HG03039 (cell line): ENCODE measurements at regions not wholly inside any gene's neighbourhood (a gene's known extent, or its start where the extent isn't known, plus 50 kb on each side); places are given as distances from the start of the nearest gene placed in this dataset.
A peak's percentile ranks its signal among the peaks of the same experiment; 100 is the strongest.

Experiments
- ATAC-seq: cut with Tn5 transposase; IDR thresholded peaks from one replicate; pipeline ENCODE4 v1.9.1; 2021; ENCODE audit warnings: mild to moderate bottlenecking, moderate library complexity; ENCODE audit not compliant: unreplicated experiment

DNA sequence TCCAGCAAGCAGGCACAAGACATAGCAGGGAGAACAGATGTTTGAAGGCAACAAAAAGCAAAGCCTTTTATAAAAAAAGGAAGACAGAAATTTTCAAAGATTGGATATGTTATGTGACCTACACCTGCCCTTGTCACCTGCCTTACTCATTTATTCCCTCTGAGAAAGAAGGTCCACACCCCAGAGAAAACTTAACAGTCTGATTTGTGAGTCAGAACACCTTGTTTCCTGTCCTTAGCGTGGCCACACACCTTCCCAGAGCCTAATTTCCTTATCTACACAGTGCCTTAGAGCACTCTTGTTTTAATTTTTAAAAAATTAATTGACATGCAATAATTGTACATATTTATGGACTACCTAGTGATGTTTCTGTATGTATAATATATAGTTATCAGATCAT is 419.0 kb upstream of the DAB2 start:
- ATAC-seq: no peak

DNA sequence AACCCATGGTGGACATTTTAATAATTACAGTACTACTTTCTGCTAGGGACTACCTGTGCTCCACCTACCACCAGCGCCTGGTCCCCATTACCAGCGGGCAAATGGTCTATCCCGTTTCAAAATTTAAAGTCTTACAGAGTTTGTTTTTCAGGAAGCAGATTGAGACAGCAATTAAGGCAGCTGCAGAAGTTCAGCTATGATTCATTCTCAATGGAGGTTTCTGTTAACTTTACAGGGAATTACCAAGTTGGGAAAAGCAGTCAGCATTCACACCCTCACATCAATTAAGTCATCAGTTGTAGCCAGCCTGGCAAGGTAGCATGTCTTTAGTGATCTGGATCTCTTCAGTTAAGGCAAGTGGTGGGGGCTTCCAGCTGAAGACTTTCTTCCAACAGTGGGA is 410.6 kb upstream of the DAB2 start:
- no peak for ATAC-seq

DNA sequence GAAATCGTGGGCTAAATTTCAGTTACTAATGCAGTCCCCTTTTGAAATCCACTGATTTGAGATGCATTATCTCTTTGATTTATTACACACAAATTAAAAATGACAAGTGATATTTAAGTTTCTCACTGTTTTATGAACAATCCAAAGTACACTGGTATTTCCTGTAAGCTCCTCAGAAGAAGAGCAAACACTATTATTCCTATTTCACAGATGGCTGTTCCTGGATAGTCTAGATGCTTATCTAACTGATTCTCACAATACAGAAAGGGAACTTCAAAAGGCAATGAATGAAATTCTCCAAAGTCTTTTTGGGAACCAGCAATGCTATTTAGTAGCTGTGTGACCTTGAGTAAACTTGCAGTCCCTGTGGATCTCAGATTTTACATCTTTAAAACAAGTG is 404.7 kb upstream of the DAB2 start:
- ATAC-seq: no peak

GRCh38 chr5:39826051-39826450 is 401.3 kb upstream of the DAB2 start:
- no peak for ATAC-seq

DNA sequence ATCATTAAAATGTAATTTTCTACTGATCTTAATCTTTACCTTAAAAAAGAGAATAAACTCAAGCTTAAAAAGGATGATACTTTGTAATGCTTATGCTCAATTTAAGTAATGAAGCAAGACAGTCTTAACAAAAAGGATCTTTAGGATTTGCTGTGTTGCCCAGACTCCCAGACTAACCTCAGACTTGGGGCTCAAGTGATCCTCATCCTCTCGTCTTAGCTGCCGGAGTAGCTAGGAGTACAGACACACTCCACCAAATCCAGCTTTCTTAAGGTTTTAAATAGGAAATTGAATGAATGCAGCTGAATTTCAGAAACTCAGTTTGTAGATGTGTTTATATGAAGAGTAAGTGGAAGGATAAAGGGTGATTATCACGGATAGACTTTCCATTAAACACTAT is 400.5 kb upstream of the DAB2 start:
- no peak for ATAC-seq

GRCh38 chr5:39822020-39822419 is 397.2 kb upstream of the DAB2 start:
- ATAC-seq: no peak

- no peak for ATAC-seq
Observed at GRCh38 chr5:39816866-39817265, 392.1 kb upstream of the DAB2 start.

DNA sequence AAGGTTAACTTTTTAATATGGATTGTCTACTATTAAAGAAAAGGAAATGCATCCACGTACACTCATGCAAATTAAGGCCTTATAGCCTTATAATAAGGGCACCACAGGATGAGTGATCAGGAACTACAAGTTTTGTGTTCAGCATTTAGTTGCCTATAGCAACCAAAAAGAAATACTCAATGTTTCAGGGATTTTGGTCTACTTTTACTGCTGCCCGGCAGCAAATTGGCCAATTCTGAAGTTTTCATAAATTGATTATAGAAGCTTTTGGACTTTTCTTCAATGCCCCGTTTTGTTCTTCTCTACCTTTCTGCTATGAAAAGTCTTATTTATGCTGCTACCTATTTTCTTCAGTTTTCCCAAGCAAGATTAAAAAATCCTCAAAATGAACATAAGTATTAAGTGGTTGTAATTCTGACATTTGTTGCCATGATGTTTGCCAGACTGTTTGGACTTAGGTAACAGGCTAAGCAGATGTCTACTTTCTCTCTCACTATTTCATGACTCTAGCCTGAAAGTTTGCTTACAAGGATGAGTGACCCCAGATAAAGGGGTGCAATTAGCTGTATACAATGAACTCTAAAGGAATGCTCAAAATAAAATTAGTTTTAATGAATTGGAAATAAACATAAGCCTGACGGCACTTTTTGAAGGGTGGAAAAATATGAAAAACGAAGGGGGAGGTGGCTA is 391.5 kb upstream of the DAB2 start:
- ATAC-seq: no peak

DNA sequence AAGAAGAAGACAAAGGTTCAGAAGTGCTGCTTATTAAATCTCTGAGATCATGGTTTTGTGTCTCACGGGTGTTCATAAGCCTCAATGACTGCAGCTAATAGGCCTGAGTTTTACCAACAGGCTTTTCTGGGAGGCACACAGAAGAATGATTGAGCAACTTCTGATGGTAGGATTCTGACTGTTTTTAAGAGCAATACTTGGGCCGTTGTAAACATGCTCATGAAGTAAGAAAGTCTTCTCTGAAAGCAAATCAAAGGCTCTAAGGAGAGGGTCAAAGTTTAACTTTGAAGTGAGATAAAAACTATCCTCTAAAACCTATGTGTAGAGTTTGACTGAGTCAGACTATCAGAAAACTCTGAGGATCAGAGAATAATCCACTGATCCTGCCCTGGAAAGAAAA is 390.9 kb upstream of the DAB2 start:
- ATAC-seq: no peak

GRCh38 chr5:39811381-39811780 is 386.6 kb upstream of the DAB2 start:
- no peak for ATAC-seq

- ATAC-seq: no peak
Observed at GRCh38 chr5:39808656-39809055, 383.9 kb upstream of the DAB2 start.

- ATAC-seq: no peak
Observed at GRCh38 chr5:39801306-39801705, 376.5 kb upstream of the DAB2 start.

DNA sequence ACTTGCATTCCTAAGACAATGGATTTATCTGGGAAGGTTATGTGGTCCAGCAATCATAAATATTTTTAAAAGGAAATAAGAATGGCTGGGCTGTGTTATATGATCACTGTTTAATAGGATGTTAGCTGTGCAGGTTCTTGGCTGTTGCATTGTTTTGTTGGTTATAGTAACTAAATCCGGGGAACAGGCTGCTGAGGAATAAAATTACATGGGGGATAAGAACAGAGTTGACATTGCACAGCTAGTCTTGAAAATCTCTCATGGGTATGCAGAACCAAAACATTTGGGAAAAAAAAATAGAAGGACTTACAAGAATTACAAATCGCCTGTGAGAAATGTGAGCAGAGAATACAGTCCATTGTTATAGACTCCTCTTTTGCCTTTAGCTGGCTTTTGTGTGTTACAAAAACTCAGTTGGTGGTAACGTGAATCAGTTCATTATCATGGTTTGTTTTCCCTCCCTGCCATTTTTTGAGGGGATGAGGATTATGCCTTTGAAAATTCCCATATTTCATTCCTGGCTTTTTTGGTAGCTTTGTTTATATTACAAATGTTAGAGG is 375.3 kb upstream of the DAB2 start:
- ATAC-seq: no peak

- no peak for ATAC-seq
Observed at GRCh38 chr5:39799242-39799641, 374.5 kb upstream of the DAB2 start.

DNA sequence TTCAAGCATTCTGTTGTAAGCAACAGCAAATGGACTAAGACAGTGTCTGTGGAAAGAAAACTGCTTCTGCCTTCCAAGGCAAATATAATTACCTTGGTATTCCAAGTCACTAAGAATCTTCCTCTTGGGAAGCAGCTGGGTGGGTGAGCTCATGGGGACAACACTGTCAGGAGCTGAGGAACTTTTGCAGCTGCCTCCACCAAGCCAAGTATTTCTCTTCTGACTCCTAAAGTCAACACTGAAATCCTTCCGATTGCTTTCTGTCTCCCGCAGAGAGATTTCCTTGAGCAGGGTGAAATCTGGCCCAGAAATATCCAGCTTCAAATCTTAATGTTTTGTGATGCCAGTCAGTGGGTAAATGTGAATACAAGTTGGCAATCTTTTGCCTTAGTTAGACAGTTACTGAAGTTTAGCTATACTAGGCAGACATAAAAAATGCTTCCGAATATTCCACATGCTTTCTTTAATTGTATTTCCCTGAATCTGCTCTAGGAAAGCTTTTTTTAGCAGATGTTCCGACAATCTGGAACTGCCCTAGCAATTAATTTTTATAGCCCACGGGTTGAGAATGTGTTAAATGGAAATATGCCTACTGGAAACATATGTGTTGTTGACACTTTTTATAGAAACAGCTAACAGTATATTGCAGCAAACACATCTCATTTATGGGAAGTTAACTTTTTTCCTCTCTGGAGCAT is 369.9 kb upstream of the DAB2 start:
- no peak for ATAC-seq

- no peak for ATAC-seq
Observed at GRCh38 chr5:39785410-39785809, 360.6 kb upstream of the DAB2 start.

DNA sequence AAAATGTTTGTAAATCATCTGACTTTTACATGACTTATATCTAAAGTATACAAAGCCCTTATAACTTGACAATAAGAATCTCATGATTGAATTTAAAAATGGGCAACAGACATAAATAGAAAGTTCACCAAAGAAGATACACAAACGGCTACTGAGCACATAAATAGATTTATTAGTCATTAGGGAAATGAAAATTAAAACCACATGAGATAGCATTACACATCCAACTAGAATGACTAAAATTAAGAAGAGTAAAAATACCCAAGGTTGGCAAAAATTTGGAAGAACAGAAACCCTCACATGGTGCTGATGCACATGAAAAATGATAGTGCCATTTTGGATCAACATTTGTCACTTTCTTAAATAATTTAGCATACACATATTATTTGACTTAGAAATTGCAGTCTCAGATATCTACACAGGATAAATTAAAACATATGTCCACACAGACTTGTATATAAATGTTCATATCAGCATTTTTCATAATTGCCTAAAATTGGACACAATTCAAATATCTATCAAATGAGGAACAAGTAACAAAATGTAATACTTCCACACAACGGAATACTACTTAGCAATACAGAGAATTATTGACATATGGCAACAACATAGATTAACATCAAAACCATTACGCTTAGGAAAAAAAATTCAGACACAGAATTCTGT is 359.1 kb upstream of the DAB2 start:
- ATAC-seq: peak; percentile 71

DNA sequence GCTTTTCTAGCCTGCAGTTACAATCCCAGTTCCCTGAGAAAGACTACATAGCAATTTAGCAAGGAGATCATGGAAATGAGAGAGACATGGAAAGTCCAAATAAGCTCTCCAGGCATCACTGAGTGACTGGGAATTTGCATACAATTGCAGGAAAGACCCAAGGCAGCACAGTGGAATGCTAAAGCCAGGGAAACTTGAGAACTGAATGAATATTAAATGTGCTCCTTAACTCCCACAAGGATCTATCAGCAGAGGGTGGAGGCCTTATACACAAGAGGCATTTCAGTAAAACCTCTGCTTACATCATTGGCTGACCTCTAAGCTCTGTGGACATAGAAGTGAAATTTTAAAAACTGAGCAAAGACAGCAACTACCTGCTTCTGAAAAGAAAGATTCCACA is 355.6 kb upstream of the DAB2 start:
- ATAC-seq: no peak

GRCh38 chr5:39779831-39780230 is 355.1 kb upstream of the DAB2 start:
- ATAC-seq: no peak

DNA sequence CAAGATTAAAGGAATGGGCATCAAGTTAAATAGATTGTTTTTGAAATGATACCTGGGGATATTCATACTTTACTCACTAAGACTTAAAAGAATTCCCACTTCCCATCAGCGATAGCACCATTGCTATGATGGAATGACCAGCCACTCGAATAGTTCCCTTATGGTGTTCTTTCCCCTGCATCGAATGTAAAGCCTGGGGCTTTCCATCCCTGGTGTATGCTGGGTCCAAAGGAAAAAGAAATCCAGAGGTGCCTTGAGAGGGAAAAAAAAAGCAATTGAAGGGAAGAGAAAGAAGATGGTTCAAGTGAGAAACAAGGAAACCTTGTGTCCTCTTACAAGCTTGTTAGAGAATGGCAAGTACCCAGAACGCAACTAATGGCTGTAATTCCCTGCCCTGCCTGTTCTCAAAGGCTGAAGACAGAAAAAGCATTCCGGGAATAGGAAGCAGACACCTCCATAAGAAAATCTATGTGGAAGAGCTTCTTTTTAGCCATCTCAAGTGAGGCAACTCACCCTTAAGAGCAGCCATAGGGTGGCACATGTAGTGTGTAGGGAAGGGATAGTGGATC is 351.1 kb upstream of the DAB2 start:
- no peak for ATAC-seq

GRCh38 chr5:39775086-39775796 is 350.5 kb upstream of the DAB2 start:
- no peak for ATAC-seq
